ENCODE measurements at regions not wholly inside any gene's neighbourhood (a gene's known extent, or its start where the extent isn't known, plus 50 kb on each side); places are given as distances from the start of the nearest gene placed in this dataset.
"Not testable (repeated sequence)": the region's sequence is repeated elsewhere in the genome, so short reads cannot be mapped to it uniquely, and the experiment has no call there.

DNA sequence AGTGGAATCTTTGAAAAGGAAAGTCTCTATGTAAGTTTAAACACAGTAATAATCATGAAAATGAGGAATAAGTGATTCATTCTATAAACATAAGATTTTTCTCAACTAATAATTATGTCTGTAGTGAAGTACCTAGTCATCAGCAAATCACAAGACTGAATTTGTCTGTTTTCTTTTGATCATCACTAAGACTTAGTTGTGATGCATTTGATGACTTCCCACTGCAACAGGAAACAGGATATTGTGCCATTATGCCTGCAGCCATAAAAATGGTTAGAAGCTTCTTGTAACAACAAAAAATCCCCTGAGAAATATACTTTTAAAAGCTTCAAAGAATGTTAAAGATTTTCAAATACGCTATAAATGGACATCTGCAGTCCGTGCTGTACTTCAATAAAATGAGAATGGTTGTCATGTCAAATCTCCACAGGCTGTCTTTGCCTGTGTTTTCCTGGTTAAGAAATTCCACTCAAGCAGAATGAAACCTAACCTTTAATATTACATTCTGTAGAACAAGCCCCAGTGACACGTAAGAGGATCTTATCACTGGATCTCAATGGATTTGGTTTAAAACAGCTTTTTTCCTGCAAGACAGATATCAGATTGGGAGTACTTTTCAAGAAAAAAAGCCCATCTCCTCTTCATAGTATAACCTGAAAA is 1262.3 kb upstream of the PHF14 start:
- intact Hi-C loops (cut with DNase I; ENCODE audit: low total_unique reads) = no loop called here

DNA sequence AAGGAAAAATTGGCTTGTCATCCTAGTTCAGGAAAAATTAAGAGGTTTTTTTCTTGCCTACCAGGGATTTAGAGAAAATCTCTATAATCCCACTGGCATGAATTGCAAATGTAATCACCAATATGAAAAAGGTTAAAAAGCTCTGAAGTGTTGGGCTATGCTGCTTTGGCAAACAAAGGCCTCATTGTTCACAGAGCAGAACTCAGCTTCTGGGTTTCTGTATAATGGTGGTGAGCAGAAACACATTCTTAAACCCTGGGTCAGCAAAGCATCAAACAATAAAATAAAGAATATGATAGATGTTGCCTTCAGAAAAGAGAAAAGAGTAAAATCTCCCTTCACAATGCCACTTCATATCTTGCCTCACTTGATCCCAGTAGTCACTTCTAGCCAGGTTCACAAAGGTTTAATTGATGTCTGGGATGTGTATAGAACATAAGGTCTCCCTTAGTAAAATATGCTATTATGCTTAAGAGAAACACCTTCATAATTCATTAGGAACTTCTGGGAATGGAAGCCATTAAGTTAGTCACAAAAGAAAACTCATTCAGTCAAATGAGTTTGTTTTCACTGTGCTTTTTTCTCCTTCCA is 1255.5 kb upstream of the PHF14 start:
- intact Hi-C loops (cut with DNase I; ENCODE audit: low total_unique reads) = no loop called here

More for the DNA sequence above, 1262.3 kb upstream of the PHF14 start:
- H3K27ac ChIP-seq = no peak overlapping the region
- TF ChIP-seq POLR2A (IDR thresholded peaks at IDR 0.05) (no peak), POLR2AphosphoS5 (IDR thresholded peaks at IDR 0.05) (no peak)
- TF ChIP-seq, protein P1, sequence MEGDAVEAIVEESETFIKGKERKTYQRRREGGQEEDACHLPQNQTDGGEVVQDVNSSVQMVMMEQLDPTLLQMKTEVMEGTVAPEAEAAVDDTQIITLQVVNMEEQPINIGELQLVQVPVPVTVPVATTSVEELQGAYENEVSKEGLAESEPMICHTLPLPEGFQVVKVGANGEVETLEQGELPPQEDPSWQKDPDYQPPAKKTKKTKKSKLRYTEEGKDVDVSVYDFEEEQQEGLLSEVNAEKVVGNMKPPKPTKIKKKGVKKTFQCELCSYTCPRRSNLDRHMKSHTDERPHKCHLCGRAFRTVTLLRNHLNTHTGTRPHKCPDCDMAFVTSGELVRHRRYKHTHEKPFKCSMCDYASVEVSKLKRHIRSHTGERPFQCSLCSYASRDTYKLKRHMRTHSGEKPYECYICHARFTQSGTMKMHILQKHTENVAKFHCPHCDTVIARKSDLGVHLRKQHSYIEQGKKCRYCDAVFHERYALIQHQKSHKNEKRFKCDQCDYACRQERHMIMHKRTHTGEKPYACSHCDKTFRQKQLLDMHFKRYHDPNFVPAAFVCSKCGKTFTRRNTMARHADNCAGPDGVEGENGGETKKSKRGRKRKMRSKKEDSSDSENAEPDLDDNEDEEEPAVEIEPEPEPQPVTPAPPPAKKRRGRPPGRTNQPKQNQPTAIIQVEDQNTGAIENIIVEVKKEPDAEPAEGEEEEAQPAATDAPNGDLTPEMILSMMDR (IDR thresholded peaks at IDR 0.05) = no peak
- H3K4me3 ChIP-seq = no peak overlapping the region
- DNase-seq (ENCODE audit: low spot score in 2 of 2) = no peak
- no peaks in the 10 kb centered on the region for H3K27me3 ChIP-seq
- H3K9me3 ChIP-seq = no peaks in the 10 kb centered on the region
- no peaks in the 10 kb centered on the region for H3K36me3 ChIP-seq
- H3K4me1 ChIP-seq = no peaks in the 10 kb centered on the region

DNA sequence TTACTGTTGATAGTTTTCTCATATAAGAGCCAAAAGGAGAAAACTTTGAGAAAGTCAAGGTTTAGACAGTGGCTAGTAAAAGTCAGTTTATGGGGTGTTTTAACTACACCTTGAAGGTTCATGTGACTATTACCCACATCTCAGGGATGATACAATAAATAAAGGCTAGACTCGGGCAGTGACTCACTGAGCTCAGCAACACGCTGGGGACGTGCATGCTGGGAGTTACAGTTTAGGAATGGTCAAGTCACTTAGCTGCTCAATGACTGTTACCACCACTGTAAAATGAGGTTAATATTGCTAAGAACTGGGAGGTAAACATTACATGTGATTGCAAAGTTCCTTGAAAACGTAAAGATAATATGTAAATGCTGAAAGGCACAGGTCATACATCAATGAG is 1254.4 kb upstream of the PHF14 start:
- no peak overlapping the region for H3K4me3 ChIP-seq
- H3K27ac ChIP-seq = no peak overlapping the region
- H3K27me3 ChIP-seq = no peaks in the 10 kb centered on the region
- no peaks in the 10 kb centered on the region for H3K9me3 ChIP-seq
- intact Hi-C loops (cut with DNase I; ENCODE audit: low total_unique reads) = no loop called here
- DNase-seq (ENCODE audit: low spot score in 2 of 2) = no peak
- no peaks in the 10 kb centered on the region for H3K4me1 ChIP-seq
- H3K36me3 ChIP-seq = no peaks in the 10 kb centered on the region
- TF ChIP-seq POLR2AphosphoS5 (IDR thresholded peaks at IDR 0.05) = no peak

More for the DNA sequence above, 1255.5 kb upstream of the PHF14 start:
- no peaks in the 10 kb centered on the region for H3K27me3 ChIP-seq
- DNase-seq (ENCODE audit: low spot score in 2 of 2) = no peak
- no peak overlapping the region for H3K4me3 ChIP-seq
- no peak overlapping the region for H3K27ac ChIP-seq
- no peaks in the 10 kb centered on the region for H3K36me3 ChIP-seq
- no peak for TF ChIP-seq POLR2A (IDR thresholded peaks at IDR 0.05)
- TF ChIP-seq POLR2AphosphoS5 (IDR thresholded peaks at IDR 0.05) = no peak
- TF ChIP-seq, protein P1 (IDR thresholded peaks at IDR 0.05) = no peak
- H3K9me3 ChIP-seq = no peaks in the 10 kb centered on the region
- no peaks in the 10 kb centered on the region for H3K4me1 ChIP-seq

DNA sequence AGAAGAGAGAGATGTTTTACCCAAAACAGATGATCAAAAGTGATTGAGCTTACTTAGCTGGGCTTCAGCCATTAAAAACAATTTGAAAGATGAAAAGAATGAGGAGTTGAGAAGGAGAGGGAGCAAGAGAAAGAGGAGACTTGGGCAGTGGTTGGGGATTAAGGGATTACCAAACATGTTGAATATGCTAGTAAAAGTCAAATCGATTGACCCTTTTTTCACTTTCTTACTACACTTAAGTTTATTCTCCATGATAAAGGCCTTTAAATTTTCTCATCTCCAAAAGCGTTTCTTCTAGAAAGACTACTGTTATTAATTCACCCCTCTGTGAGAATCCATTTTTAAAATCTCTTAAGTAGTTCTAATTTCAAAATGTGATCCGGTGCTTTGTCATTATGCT is 1254.0 kb upstream of the PHF14 start:
- TF ChIP-seq POLR2AphosphoS5 (IDR thresholded peaks at IDR 0.05) (no peak), POLR2A (IDR thresholded peaks at IDR 0.05) (no peak)
- TF ChIP-seq, protein P1 (IDR thresholded peaks at IDR 0.05) = no peak
- H3K4me3 ChIP-seq = no peak overlapping the region
- intact Hi-C loops (cut with DNase I; ENCODE audit: low total_unique reads) = no loop called here
- no peaks in the 10 kb centered on the region for H3K9me3 ChIP-seq
- H3K27me3 ChIP-seq = no peaks in the 10 kb centered on the region
- no peaks in the 10 kb centered on the region for H3K4me1 ChIP-seq
- no peak overlapping the region for H3K27ac ChIP-seq
- no peak for DNase-seq (ENCODE audit: low spot score in 2 of 2)
- no peaks in the 10 kb centered on the region for H3K36me3 ChIP-seq

DNA sequence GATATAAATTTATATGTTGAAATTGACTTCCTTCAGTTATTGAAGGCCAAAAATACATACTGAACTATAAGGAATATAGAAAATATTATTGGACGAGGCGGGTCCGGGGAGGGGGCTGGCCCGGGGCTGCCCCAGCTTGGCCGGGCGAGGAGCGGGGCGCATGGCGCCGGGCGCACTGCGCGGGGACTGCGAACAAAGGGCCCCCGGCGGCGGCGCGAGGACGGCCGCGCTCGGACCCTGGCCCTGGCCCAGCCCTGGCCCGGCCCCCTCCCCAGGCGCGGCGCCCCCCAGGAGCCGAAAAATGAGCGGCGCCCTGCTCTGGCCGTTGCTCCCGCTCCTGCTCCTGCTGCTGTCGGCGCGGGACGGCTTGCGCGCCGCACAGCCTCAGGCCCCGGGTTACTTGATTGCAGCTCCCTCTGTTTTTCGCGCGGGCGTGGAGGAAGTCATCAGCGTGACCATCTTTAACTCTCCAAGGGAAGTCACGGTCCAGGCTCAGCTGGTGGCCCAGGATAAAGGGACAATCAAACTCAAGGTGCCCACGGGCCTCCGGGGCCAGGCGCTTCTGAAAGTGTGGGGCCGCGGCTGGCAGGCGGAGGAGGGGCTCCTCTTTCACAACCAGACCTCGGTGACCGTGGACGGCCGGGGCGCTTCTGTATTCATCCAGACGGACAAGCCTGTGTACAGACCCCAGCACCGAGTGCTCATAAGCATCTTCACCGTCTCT is 1247.6 kb upstream of the PHF14 start:
- DNase-seq (ENCODE audit: low spot score in 2 of 2); H3K27ac ChIP-seq; H3K4me3 ChIP-seq; H3K27me3 ChIP-seq; H3K36me3 ChIP-seq; intact Hi-C loops (cut with DNase I; ENCODE audit: low total_unique reads); H3K9me3 ChIP-seq; H3K4me1 ChIP-seq: not testable (repeated sequence)

DNA sequence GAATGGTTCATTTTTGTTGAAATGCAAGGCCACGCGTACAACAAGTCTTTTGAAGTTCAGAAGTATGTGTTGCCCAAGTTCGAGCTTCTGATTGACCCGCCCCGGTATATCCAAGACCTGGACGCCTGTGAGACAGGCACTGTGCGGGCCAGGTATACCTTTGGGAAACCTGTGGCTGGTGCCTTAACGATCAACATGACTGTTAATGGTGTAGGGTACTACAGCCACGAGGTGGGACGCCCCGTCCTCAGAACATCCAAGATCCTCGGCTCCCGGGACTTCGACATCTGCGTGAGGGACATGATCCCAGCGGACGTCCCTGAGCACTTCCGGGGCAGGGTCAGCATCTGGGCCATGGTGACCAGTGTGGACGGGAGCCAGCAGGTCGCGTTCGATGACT is 1246.9 kb upstream of the PHF14 start:
- H3K4me1 ChIP-seq; H3K36me3 ChIP-seq; intact Hi-C loops (cut with DNase I; ENCODE audit: low total_unique reads); H3K27ac ChIP-seq; H3K9me3 ChIP-seq; DNase-seq (ENCODE audit: low spot score in 2 of 2); H3K4me3 ChIP-seq; H3K27me3 ChIP-seq: not testable (repeated sequence)

DNA sequence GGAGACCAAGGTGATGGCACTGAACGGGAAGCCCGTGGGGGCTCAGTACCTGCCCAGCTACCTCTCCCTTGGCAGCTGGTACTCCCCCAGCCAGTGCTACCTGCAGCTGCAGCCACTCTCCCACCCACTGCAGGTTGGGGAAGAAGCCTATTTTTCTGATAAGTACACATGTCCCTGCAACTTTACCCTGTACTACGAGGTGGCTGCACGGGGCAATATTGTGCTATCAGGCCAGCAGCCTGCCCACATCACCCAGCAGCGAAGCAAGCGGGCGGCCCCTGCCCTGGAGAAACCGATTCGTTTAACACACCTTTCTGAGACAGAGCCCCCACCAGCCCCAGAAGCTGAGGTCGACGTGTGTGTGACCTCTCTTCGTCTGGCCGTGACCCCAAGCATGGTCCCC is 1246.2 kb upstream of the PHF14 start:
- H3K4me3 ChIP-seq; H3K36me3 ChIP-seq; intact Hi-C loops (cut with DNase I; ENCODE audit: low total_unique reads); DNase-seq (ENCODE audit: low spot score in 2 of 2); H3K4me1 ChIP-seq; H3K9me3 ChIP-seq; H3K27me3 ChIP-seq; H3K27ac ChIP-seq: not testable (repeated sequence)

DNA sequence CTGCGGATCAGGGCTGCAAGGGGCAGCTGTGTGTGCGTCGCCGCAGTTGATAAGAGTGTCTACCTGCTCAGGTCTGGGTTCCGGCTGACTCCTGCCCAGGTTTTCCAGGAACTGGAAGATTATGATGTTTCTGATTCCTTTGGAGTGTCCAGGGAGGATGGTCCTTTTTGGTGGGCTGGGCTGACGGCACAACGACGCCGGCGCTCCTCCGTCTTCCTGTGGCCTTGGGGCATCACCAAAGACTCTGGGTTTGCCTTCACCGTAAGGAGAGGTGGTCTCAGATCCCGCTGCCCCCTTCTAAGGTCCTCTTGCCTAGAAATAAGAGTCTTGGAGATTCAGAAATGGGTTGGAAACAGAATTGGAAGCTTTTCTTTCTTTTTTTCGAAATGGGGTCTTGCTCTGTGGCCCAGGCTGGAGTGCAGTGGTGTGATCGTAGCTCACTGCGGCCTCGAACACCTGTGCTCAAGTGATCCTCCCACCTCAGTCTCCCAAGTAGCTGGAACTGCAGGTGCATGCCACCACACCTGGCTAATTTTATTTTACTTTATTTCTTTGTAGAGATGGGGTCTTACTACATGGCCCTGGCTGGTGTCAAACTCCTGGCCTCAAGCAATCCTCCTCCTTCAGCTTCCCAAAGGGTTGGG is 1245.5 kb upstream of the PHF14 start:
- H3K27me3 ChIP-seq; DNase-seq (ENCODE audit: low spot score in 2 of 2); H3K36me3 ChIP-seq; H3K4me1 ChIP-seq; H3K4me3 ChIP-seq; H3K9me3 ChIP-seq; H3K27ac ChIP-seq; intact Hi-C loops (cut with DNase I; ENCODE audit: low total_unique reads): not testable (repeated sequence)
